ENCODE measurements at regions not wholly inside any gene's neighbourhood (a gene's known extent, or its start where the extent isn't known, plus 50 kb on each side); places are given as distances from the start of the nearest gene placed in this dataset.

DNA sequence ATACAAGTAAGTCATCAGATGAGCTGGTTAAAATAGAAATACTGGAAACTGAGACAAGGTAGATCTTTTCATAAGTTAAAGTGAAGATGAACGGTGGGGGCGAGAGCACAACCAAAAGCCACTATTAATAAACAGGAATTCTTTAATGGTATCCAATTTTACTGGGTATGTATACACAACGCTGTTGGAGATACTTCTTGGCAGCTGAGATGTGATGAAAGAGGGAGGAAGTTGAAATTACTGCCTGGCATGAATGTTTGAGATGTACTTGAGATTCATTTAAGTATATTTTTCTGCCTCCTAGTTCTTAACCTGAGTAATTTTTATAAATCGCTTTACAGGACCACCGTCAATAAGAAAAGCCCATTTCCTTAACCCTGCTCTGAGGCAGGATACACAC is 110.0 kb upstream of the ZRANB2 start:
- Histone ChIP-seq H3K9me3 (no peaks in the 10 kb centered on the region), H3K27ac (no peak overlapping the region), H3K4me3 (no peak overlapping the region), H3K4me1 (peaks cover 0 to 12% (median 0%) of the 10 kb centered on the region in 4 donors), H3K27me3 (no peaks in the 10 kb centered on the region), H3K36me3 (no peaks in the 10 kb centered on the region)
- intact Hi-C loops (cut with DNase I; ENCODE audit: low total_unique reads): no loop called here
- no peak for DNase-seq
- TF ChIP-seq, protein P1, sequence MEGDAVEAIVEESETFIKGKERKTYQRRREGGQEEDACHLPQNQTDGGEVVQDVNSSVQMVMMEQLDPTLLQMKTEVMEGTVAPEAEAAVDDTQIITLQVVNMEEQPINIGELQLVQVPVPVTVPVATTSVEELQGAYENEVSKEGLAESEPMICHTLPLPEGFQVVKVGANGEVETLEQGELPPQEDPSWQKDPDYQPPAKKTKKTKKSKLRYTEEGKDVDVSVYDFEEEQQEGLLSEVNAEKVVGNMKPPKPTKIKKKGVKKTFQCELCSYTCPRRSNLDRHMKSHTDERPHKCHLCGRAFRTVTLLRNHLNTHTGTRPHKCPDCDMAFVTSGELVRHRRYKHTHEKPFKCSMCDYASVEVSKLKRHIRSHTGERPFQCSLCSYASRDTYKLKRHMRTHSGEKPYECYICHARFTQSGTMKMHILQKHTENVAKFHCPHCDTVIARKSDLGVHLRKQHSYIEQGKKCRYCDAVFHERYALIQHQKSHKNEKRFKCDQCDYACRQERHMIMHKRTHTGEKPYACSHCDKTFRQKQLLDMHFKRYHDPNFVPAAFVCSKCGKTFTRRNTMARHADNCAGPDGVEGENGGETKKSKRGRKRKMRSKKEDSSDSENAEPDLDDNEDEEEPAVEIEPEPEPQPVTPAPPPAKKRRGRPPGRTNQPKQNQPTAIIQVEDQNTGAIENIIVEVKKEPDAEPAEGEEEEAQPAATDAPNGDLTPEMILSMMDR (IDR thresholded peaks at IDR 0.05): no peak

DNA sequence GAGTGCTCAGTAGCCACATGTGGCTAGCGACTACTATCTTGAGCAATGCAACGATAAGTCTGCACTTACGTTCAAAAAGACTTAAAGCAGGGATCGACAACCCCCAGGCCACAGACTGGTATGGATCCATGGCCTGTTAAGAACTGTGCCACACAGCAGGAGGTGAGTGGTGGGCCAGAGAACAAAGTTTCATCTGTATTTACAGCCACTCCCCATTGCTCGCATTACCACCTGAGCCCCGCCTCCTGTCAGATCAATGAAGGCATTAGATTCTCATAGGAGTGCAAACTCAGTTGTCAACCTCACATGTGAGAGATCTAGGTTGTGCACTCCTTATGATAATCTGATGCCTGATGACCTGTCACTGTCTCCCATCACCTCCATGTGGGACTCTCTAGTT is 103.6 kb upstream of the ZRANB2 start:
- H3K4me1 ChIP-seq: no peaks in the 10 kb centered on the region
- no peak overlapping the region for H3K27ac ChIP-seq
- no peaks in the 10 kb centered on the region for H3K27me3 ChIP-seq
- intact Hi-C loops (cut with DNase I; ENCODE audit: low total_unique reads): no loop called here
- TF ChIP-seq, protein P1 (IDR thresholded peaks at IDR 0.05): no peak
- no peaks in the 10 kb centered on the region for H3K9me3 ChIP-seq
- H3K36me3 ChIP-seq: no peaks in the 10 kb centered on the region
- no peak overlapping the region for H3K4me3 ChIP-seq
- DNase-seq: no peak

DNA sequence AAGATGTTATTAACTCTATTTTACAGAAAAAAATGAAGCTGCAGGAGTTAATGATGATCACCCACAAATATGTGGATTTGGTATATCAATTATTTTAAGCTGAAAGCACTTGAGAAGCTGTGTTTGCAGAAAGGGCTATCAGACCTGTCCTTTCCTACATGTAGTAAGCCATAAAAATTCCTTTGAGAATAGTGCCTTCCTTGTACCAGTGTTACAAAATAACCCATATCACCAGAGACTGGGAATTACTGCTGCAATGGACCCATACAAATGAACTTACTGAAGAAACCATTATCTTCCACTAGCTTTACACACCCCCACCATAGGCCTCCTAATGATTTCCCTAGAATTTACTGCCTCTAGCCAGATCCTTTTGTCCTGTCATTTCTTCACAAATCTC is 99.2 kb upstream of the ZRANB2 start:
- Histone ChIP-seq H3K27me3 (no peaks in the 10 kb centered on the region), H3K4me1 (no peaks in the 10 kb centered on the region), H3K4me3 (no peak overlapping the region), H3K27ac (no peak overlapping the region), H3K36me3 (no peaks in the 10 kb centered on the region), H3K9me3 (no peaks in the 10 kb centered on the region)
- no peak for DNase-seq
- intact Hi-C loops (cut with DNase I; ENCODE audit: low total_unique reads): no loop called here
- TF ChIP-seq, protein P1 (IDR thresholded peaks at IDR 0.05): no peak

DNA sequence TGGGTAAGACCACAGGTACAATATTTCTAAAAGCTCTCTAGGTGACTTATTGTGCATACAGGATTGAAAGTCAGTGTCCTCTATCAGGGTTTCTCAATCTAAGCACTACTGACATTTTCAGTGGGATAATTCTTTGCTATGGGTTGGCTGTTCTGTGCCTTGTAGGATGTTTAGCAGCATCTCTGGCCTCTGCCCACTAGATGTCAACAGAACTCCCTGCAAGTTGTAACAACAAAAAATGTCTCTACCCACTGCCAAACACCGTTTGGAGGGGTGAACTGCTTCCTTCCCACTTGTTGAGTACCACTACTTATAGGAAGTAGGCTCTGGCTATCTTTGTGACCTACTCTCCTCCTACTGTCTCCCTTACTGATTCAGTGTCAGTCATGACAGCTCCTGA is 90.1 kb upstream of the ZRANB2 start:
- H3K4me1 ChIP-seq: no peaks in the 10 kb centered on the region
- H3K27me3 ChIP-seq: no peaks in the 10 kb centered on the region
- TF ChIP-seq, protein P1 (IDR thresholded peaks at IDR 0.05): no peak
- no peak for DNase-seq
- intact Hi-C loops (cut with DNase I; ENCODE audit: low total_unique reads): no loop called here
- H3K4me3 ChIP-seq: no peak overlapping the region
- H3K9me3 ChIP-seq: no peaks in the 10 kb centered on the region
- H3K27ac ChIP-seq: no peak overlapping the region
- H3K36me3 ChIP-seq: no peaks in the 10 kb centered on the region

DNA sequence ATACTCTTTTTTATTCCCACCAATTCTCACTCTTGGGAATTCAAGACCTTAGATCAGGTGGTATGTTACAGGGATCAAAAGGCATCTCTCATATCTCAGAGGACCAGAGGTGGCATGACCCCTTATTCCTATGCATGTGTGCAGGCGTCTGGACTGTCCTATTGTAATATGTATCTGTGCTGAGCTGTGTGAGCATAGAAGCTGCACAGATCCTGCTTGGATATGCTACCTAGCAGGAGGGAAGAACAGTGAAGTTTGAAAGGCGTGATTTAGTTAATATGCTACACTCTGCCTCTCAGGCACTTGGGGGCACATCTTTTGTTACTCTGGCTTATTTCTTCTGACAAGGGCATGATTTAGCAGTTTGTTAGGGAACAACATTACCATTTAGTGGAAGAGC is 86.7 kb upstream of the ZRANB2 start:
- Histone ChIP-seq H3K27ac (no peak overlapping the region), H3K36me3 (no peaks in the 10 kb centered on the region), H3K4me1 (no peaks in the 10 kb centered on the region), H3K4me3 (no peak overlapping the region), H3K27me3 (no peaks in the 10 kb centered on the region), H3K9me3 (no peaks in the 10 kb centered on the region)
- TF ChIP-seq, protein P1 (IDR thresholded peaks at IDR 0.05): no peak
- DNase-seq: no peak
- intact Hi-C loops (cut with DNase I; ENCODE audit: low total_unique reads): no loop called here
